8988T (cell line): ENCODE measurements at regions not wholly inside any gene's neighbourhood (a gene's known extent, or its start where the extent isn't known, plus 50 kb on each side); places are given as distances from the start of the nearest gene placed in this dataset.
A peak's percentile ranks its signal among the peaks of the same experiment; 100 is the strongest.
"Not testable (repeated sequence)": the region's sequence is repeated elsewhere in the genome, so short reads cannot be mapped to it uniquely, and the experiment has no call there.

Experiments used
- DNase-seq: peaks from one replicate; pipeline ENCODE4 v3.0.0; 2011

GRCh38 chr6:150775415-150776203 lies 89.9 kb upstream of the MTHFD1L start:
- no peak for DNase-seq

- no peak for DNase-seq
These were observed 87.8 kb upstream of the MTHFD1L start for GRCh38 chr6:150777736-150778135.

GRCh38 chr6:150783813-150784212 lies 81.7 kb upstream of the MTHFD1L start:
- DNase-seq: no peak

- DNase-seq: no peak
These were observed 78.1 kb upstream of the MTHFD1L start for GRCh38 chr6:150787429-150787828.

GRCh38 chr6:150788089-150788488 lies 77.4 kb upstream of the MTHFD1L start:
- no peak for DNase-seq

GRCh38 chr6:150789906-150790305 lies 75.6 kb upstream of the MTHFD1L start:
- DNase-seq: not testable (repeated sequence)

GRCh38 chr6:150791717-150792116 lies 73.8 kb upstream of the MTHFD1L start:
- no peak for DNase-seq

GRCh38 chr6:150797949-150798348 lies 67.6 kb upstream of the MTHFD1L start:
- no peak for DNase-seq

GRCh38 chr6:150799276-150799805 lies 66.2 kb upstream of the MTHFD1L start:
- no peak for DNase-seq

GRCh38 chr6:150800674-150801314 lies 64.7 kb upstream of the MTHFD1L start:
- no peak for DNase-seq

GRCh38 chr6:150806790-150807189 lies 58.7 kb upstream of the MTHFD1L start:
- DNase-seq: no peak

- DNase-seq: no peak
These were observed 52.0 kb upstream of the MTHFD1L start for GRCh38 chr6:150813319-150813992.

GRCh38 chr6:150813993-150814359 lies 51.5 kb upstream of the MTHFD1L start:
- DNase-seq: peak; percentile 32
